Right lobe of liver (tissue), 4 donors: ENCODE measurements at regions not wholly inside any gene's neighbourhood (a gene's known extent, or its start where the extent isn't known, plus 50 kb on each side); places are given as distances from the start of the nearest gene placed in this dataset.

Experiments used
- POLR2A ChIP-seq: fragments of 450-650 bp; IDR thresholded peaks from one replicate; pipeline ENCODE4 v1.6.1; 2017; ENCODE audit warnings: antibody characterized with exemption, mild to moderate bottlenecking
- TF ChIP-seq, protein P1 (sequence below), 4 donors: fragments of 200-600 bp in 3 of 4; fragments of 450-650 bp in 1 of 4; IDR thresholded peaks; one replicate each; pipeline versions ENCODE4 v1.5.1 to v1.8.0; 2016 to 2022; ENCODE audit warnings: antibody characterized with exemption in 4 of 4, mild to moderate bottlenecking in 2 of 4
- donor health status: DM: no; HTN: no; CAD: no.
- donor health status: DM: no; HTN: no; CAD: no.
- donor health status: DM: no; HTN: yes; CAD: no.

DNA sequence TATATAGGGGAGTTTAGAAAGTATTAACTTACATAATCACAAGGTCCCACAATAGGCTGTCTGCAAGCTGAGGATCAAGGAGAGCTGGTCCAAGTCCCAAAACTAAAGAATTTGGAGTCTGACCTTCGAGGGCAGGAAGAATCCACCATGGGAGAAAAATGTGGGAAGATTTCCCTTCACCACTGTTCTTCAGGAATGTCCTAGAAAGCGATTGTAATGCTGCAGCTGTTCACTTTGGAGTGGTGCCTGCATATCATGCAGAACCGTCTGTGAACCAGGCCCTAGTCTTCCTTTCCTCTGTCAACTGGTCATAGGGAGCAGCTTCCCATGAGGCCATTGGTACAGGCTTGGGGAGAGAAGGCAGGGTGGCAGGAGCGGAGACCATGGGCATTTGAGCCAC, 497.9 kb upstream of the ARPP21 start:
- TF ChIP-seq, protein P1, sequence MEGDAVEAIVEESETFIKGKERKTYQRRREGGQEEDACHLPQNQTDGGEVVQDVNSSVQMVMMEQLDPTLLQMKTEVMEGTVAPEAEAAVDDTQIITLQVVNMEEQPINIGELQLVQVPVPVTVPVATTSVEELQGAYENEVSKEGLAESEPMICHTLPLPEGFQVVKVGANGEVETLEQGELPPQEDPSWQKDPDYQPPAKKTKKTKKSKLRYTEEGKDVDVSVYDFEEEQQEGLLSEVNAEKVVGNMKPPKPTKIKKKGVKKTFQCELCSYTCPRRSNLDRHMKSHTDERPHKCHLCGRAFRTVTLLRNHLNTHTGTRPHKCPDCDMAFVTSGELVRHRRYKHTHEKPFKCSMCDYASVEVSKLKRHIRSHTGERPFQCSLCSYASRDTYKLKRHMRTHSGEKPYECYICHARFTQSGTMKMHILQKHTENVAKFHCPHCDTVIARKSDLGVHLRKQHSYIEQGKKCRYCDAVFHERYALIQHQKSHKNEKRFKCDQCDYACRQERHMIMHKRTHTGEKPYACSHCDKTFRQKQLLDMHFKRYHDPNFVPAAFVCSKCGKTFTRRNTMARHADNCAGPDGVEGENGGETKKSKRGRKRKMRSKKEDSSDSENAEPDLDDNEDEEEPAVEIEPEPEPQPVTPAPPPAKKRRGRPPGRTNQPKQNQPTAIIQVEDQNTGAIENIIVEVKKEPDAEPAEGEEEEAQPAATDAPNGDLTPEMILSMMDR (IDR thresholded peaks at IDR 0.05): no peak
- no peak for TF ChIP-seq POLR2A
